Astrocyte (in vitro differentiated cells and primary cell): ENCODE measurements at regions not wholly inside any gene's neighbourhood (a gene's known extent, or its start where the extent isn't known, plus 50 kb on each side); places are given as distances from the start of the nearest gene placed in this dataset.

Source experiments
- CTCF ChIP-seq: IDR thresholded peaks from 2 replicates; pipeline ENCODE4 v1.5.1; 2011; ENCODE audit warnings: low read depth, mild to moderate bottlenecking, inconsistent platforms, low read length, moderate library complexity; ENCODE audit not compliant: insufficient read depth
- EZH2 ChIP-seq: IDR thresholded peaks from 2 replicates; pipeline ENCODE4 v1.6.1; 2012; ENCODE audit warnings: mild to moderate bottlenecking, low read length, inconsistent platforms; ENCODE audit not compliant: insufficient read depth

GRCh38 chr9:106172265-106172664 lies 477.9 kb downstream of the TMEM38B start:
- no peak for TF ChIP-seq CTCF
- no peak for TF ChIP-seq EZH2
